Body of pancreas (tissue), 4 donors: ENCODE measurements at regions not wholly inside any gene's neighbourhood (a gene's known extent, or its start where the extent isn't known, plus 50 kb on each side); places are given as distances from the start of the nearest gene placed in this dataset.
"Not testable (repeated sequence)": the region's sequence is repeated elsewhere in the genome, so short reads cannot be mapped to it uniquely, and the experiment has no call there.

Source experiments
- ATAC-seq: fragments of 150-250 bp; one replicate; pipeline ENCODE4 v1.9.1; 2016
- DNase-seq, 4 donors: peaks; one replicate each; pipeline ENCODE4 v3.0.0-alpha.2; 2019
- H3K27ac ChIP-seq, 4 donors: fragments of 200-600 bp; sonication (generic); 1 replicate in 3 of 4; 2 replicates in 1 of 4; pipeline versions ENCODE4 v1.5.1 to v1.6.1; 2016 to 2019; ENCODE audit warnings: mild to moderate bottlenecking in 1 of 4, mixed read lengths in 1 of 4, moderate library complexity in 1 of 4
- H3K27me3 ChIP-seq, 2 donors: fragments of 200-600 bp; sonication (generic); one replicate each; pipeline ENCODE4 v1.6.0; 2016; ENCODE audit warnings: mild to moderate bottlenecking in 1 of 2
- H3K36me3 ChIP-seq, 2 donors: fragments of 200-600 bp; sonication (generic); replicated peaks in 1 of 2; 2 replicates each; pipeline ENCODE4 v1.5.1; 2016; ENCODE audit warnings: low read depth in 2 of 2; ENCODE audit not compliant: insufficient read depth in 1 of 2
- H3K4me1 ChIP-seq: fragments of 200-600 bp; sonication (generic); one replicate; pipeline ENCODE4 v1.6.0; 2016
- H3K4me3 ChIP-seq, 2 donors: fragments of 200-600 bp; sonication (generic); 1 replicate in 1 of 2; 2 replicates in 1 of 2; pipeline ENCODE4 v1.5.1; 2016 to 2019
- H3K9me3 ChIP-seq, 3 donors: fragments of 200-600 bp; sonication (generic); 1 replicate in 2 of 3; 2 replicates in 1 of 3; pipeline ENCODE4 v1.5.1; 2016
- POLR2A ChIP-seq, 3 donors: fragments of 450-650 bp; IDR thresholded peaks; one replicate each; pipeline ENCODE4 v1.6.1; 2016; ENCODE audit warnings: antibody characterized with exemption in 3 of 3, mild to moderate bottlenecking in 2 of 3
- WGBS, 2 donors: methylation state at CpG; one replicate each; pipeline ENCODE4 v1.1.5; 2017; 5-methylcytosine and 5-hydroxymethylcytosine counted together
- intact Hi-C: fragments of 100-400 bp; cut with DNase I; formaldehyde crosslinking; loops from one replicate; pipeline ENCODE4 v1.15.1; 2023
- TF ChIP-seq, protein P1 (sequence below), 7 experiments: fragments of 450-650 bp in 4 of 7; fragments of 200-600 bp in 3 of 7; sonication (generic) in 3 of 7; IDR thresholded peaks; one replicate each; pipeline ENCODE4 v1.5.1; 2016 to 2019; ENCODE audit warnings: antibody characterized with exemption in 7 of 7

DNA sequence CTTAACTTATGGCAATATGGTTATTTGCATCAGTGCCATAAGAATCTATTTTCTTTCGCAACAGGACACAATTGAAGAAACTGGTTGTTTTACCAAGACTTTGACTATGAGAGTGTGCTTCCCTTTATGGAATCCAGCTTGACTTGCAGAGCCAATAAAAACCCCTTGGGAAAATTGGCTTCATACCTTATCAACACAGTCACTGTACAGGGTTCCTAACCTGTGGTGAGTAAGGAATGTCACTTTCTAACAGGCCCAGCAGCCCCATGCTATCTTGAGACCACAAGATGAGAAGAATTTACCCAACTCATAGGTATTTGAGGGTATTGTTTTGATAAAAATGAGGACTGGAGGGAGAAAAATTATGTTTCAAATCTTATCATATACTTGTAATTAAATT, 418.5 kb upstream of the MAP2 start:
- Histone ChIP-seq H3K27ac (no peak overlapping the region), H3K36me3 (no peaks in the 10 kb centered on the region), H3K4me3 (no peak overlapping the region), H3K9me3 (no peaks in the 10 kb centered on the region), H3K27me3 (no peaks in the 10 kb centered on the region), H3K4me1 (no peaks in the 10 kb centered on the region)
- TF ChIP-seq, protein P1, sequence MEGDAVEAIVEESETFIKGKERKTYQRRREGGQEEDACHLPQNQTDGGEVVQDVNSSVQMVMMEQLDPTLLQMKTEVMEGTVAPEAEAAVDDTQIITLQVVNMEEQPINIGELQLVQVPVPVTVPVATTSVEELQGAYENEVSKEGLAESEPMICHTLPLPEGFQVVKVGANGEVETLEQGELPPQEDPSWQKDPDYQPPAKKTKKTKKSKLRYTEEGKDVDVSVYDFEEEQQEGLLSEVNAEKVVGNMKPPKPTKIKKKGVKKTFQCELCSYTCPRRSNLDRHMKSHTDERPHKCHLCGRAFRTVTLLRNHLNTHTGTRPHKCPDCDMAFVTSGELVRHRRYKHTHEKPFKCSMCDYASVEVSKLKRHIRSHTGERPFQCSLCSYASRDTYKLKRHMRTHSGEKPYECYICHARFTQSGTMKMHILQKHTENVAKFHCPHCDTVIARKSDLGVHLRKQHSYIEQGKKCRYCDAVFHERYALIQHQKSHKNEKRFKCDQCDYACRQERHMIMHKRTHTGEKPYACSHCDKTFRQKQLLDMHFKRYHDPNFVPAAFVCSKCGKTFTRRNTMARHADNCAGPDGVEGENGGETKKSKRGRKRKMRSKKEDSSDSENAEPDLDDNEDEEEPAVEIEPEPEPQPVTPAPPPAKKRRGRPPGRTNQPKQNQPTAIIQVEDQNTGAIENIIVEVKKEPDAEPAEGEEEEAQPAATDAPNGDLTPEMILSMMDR (IDR thresholded peaks at IDR 0.05) = no peak
- no peak for TF ChIP-seq POLR2A (IDR thresholded peaks at IDR 0.05)
- intact Hi-C loops = no loop called here
- ATAC-seq (no peak), DNase-seq (no peak)
- WGBS, 2 donors = 92% methylated on average over 1 of the region's 1 CpG

DNA sequence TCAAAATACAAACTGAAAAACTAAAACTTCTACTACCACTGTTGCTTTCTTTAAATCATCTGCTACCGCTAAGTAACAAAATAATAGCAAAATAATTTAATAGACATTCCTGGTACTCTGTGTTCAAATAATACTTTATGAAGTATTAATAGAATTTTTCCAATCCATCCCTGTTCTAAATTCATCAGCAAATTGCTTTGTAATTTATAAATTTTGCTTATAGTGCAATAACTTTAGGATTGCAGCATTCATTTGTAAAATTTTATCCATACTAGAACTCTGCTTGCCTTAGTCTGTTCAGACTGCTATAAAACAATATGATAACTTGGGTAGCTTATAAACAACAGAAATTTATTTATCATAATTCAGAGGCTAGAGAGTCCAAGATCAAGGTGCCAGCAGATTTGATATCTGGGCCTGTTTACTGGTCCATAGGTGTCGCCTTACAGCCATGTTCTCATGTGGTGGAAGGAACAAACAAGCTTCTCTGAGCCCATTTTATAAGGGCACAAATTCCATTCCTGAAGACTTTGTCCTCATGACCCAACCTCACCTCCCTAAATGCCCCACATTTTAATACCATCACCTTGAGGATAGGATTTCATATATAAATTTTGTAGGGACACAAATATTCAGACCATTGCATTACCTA, 415.1 kb upstream of the MAP2 start:
- TF ChIP-seq POLR2A (IDR thresholded peaks at IDR 0.05) = no peak
- TF ChIP-seq, protein P1 (IDR thresholded peaks at IDR 0.05) = no peak
- ATAC-seq (no peak), DNase-seq (no peak)
- Histone ChIP-seq H3K27ac (no peak overlapping the region), H3K27me3 (no peaks in the 10 kb centered on the region), H3K4me3 (no peak overlapping the region), H3K9me3 (no peaks in the 10 kb centered on the region), H3K36me3 (no peaks in the 10 kb centered on the region), H3K4me1 (no peaks in the 10 kb centered on the region)
- 92 to 94% methylated on average over 2 of the region's 2 CpGs for WGBS, 2 donors
- intact Hi-C loops = no loop called here

DNA sequence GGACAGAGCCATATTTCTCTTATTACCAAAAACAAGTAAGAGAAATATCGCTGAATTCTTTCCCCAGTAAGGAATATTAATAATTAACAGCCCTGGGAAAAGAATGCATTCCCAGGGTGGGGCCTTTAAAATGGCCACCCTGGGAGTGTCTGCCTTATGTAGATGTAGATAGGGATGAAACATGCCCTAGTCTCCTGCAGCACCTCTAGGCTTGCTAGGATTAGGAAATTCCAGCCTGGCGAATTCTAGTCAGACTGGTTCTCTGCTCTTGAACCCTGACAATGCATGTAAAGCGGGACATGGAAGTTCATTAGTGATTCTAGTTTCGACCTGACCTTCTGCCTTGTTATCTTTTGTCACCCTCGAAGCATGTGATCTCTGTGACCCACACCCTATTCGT, 405.2 kb upstream of the MAP2 start:
- H3K36me3 ChIP-seq, DNase-seq, H3K27ac ChIP-seq, H3K4me1 ChIP-seq, ATAC-seq, H3K27me3 ChIP-seq, H3K4me3 ChIP-seq, intact Hi-C loops, H3K9me3 ChIP-seq: not testable (repeated sequence)
- 78 to 82% methylated on average over 6 of the region's 6 CpGs for WGBS, 2 donors

DNA sequence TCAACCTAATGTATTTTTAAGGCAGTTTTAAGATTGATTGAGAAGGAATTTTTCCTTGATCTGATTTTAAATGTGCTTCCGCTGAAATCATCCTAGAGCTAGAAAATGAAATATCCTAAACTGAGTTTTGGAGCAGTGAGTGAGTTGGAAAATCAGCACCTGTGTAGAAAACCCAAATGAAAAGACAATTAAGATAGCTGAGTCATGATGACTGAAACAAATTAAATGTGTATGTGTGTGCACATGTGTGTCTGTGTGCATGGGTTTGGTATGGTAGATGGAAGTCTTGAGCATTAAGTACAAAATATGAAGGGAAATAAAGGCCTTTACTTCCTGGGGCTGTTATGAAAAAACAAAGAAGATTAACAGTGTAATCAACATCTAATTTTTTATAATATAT, 394.6 kb upstream of the MAP2 start:
- Histone ChIP-seq H3K4me1 (no peaks in the 10 kb centered on the region), H3K9me3 (no peaks in the 10 kb centered on the region), H3K4me3 (no peak overlapping the region), H3K36me3 (no peaks in the 10 kb centered on the region), H3K27me3 (no peaks in the 10 kb centered on the region), H3K27ac (no peak overlapping the region)
- WGBS, 2 donors = 95 to 98% methylated on average over 1 of the region's 1 CpG
- DNase-seq (no peak), ATAC-seq (no peak)
- intact Hi-C loops = no loop called here
- TF ChIP-seq, protein P1 (IDR thresholded peaks at IDR 0.05) = no peak
- no peak for TF ChIP-seq POLR2A (IDR thresholded peaks at IDR 0.05)

DNA sequence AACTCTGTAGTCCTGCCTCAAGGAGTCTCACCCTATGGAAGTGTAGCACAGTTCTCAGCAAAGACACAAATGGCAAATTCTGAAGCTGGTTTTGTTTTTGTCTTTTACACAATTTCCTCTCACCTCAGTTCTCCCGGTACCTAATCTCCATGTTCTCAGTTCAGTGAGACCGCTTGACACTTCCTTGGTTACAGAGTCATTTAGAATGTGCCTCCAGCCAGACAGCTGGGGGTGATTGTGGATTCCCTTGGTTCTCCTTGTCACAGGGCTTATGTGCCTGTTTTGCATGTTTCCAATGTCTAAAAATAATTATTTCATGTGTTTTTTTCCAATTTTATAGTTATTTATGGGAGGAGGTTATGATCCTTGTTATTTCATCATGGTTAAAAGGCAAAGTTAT, 379.5 kb upstream of the MAP2 start:
- intact Hi-C loops = no loop called here

More for the DNA sequence above, 379.5 kb upstream of the MAP2 start:
- TF ChIP-seq, protein P1 (IDR thresholded peaks at IDR 0.05) = no peak
- TF ChIP-seq POLR2A (IDR thresholded peaks at IDR 0.05) = no peak
- Histone ChIP-seq H3K4me1 (no peaks in the 10 kb centered on the region), H3K27ac (no peak overlapping the region), H3K36me3 (no peaks in the 10 kb centered on the region), H3K9me3 (no peaks in the 10 kb centered on the region), H3K4me3 (no peak overlapping the region), H3K27me3 (no peaks in the 10 kb centered on the region)
- ATAC-seq (no peak), DNase-seq (peak in 1 of 4 donors; percentile 5)
- WGBS, 2 donors = 84 to 86% methylated on average over 2 of the region's 2 CpGs
